HepG2 (cell line): ENCODE measurements at regions not wholly inside any gene's neighbourhood (a gene's known extent, or its start where the extent isn't known, plus 50 kb on each side); places are given as distances from the start of the nearest gene placed in this dataset.

Experiments used
- ATAC-seq: fragments of 200-7000 bp; cut with Tn5 transposase; 3 replicates; pipeline ENCODE4 v1.9.1; 2020; ENCODE audit warnings: mild to moderate bottlenecking, moderate library complexity
- BruUV-seq: library from RNA; stranded (reverse); fragments of 400-500 nt; replicated peaks from 2 replicates; lab custom pipeline; 2021; lab: Mats Ljungman, UMichigan
- CTCF ChIA-PET: fragments of 300-600 bp; formaldehyde crosslinking; extraction: SDS; loops from one replicate; lab custom pipeline; 2021; ENCODE audit warnings: low total read pairs, inconsistent platforms, low intra/inter-chr PET ratio; lab: Yijun Ruan, JAX
- POLR2A ChIA-PET: fragments of 350-600 bp; sonication (Branson Sonifier 250); formaldehyde crosslinking; loops from one replicate; lab custom pipeline; 2020; ENCODE audit warnings: antibody characterized with exemption, inconsistent platforms; lab: Yijun Ruan, JAX
- DNase-seq: peaks from one replicate; pipeline ENCODE4 v3.0.0-alpha.2; 2015; ENCODE audit warnings: low spot score
- FAIRE-seq: peaks from 3 replicates; lab custom pipeline; 2011; peaks lifted over from hg19 to GRCh38; lab: Jason Lieb, UNC
- H2AFZ ChIP-seq: one replicate; pipeline ENCODE4 v1.6.1; 2011; ENCODE audit warnings: low read length, inconsistent platforms
- H3K27ac ChIP-seq: fragments of 300-600 bp; 3 replicates; pipeline ENCODE4 v1.8.0; 2011; ENCODE audit warnings: mixed run types, mild to moderate bottlenecking, mixed read lengths, low read length, inconsistent platforms; ENCODE audit not compliant: insufficient read depth; ENCODE audit errors: extremely low read length
- H3K27me3 ChIP-seq, 2 experiments: fragments of 200-600 bp in 1 of 2; 2 replicates in 1 of 2; 3 replicates in 1 of 2; pipeline versions ENCODE4 v1.6.0 to v1.8.0; 2011; ENCODE audit warnings: low read length in 2 of 2, mild to moderate bottlenecking in 2 of 2, moderate library complexity in 2 of 2, inconsistent platforms in 1 of 2; ENCODE audit not compliant: insufficient read depth in 2 of 2, control insufficient read depth in 1 of 2
- H3K36me3 ChIP-seq, 2 experiments: fragments of 200-600 bp in 1 of 2; replicated peaks in 1 of 2; 2 replicates in 1 of 2; 3 replicates in 1 of 2; pipeline versions ENCODE4 v1.5.1 to v1.8.0; 2011; ENCODE audit warnings: low read length in 2 of 2, inconsistent platforms in 1 of 2; ENCODE audit not compliant: insufficient read depth in 2 of 2, control insufficient read depth in 1 of 2
- H3K4me1 ChIP-seq: 2 replicates; pipeline ENCODE4 v1.5.1; 2012; ENCODE audit warnings: low read length, inconsistent platforms; ENCODE audit not compliant: insufficient read depth
- H3K4me2 ChIP-seq: 2 replicates; pipeline ENCODE4 v1.6.0; 2011; ENCODE audit warnings: low read depth, low read length, inconsistent platforms
- H3K4me3 ChIP-seq, 3 experiments: fragments of 200-600 bp in 1 of 3; sonication (generic), shearing (Covaris generic) in 1 of 3; replicated peaks in 1 of 3; 2 replicates each; pipeline ENCODE4 v1.5.1; 2011 to 2016; ENCODE audit warnings: low read length in 3 of 3, inconsistent platforms in 2 of 3, low read depth in 2 of 3, mild to moderate bottlenecking in 2 of 3, control low read depth in 1 of 3, mixed read lengths in 1 of 3; ENCODE audit not compliant: insufficient read depth in 1 of 3
- H3K79me2 ChIP-seq: one replicate; pipeline ENCODE4 v1.6.1; 2011; ENCODE audit warnings: low read length, inconsistent platforms; ENCODE audit not compliant: insufficient read depth
- H3K9ac ChIP-seq: 2 replicates; pipeline ENCODE4 v1.6.0; 2011; ENCODE audit warnings: mild to moderate bottlenecking, low read depth, low read length, inconsistent platforms; ENCODE audit not compliant: insufficient read depth
- H3K9me3 ChIP-seq: 2 replicates; pipeline ENCODE4 v1.5.1; 2012; ENCODE audit warnings: mild to moderate bottlenecking, low read length
- H4K20me1 ChIP-seq: 2 replicates; pipeline ENCODE4 v1.6.0; 2011; ENCODE audit warnings: inconsistent platforms, mild to moderate bottlenecking, low read length, moderate library complexity; ENCODE audit not compliant: insufficient read depth
- GABPB1 ChIP-seq: IDR thresholded peaks from 2 replicates; pipeline ENCODE4 v1.6.1; 2016; ENCODE audit warnings: mild to moderate bottlenecking, missing genetic modification reagents, moderate library complexity, missing compliant biosample characterization
- HDAC2 ChIP-seq: sonication (generic); formaldehyde crosslinking; IDR thresholded peaks from 2 replicates; pipeline ENCODE4 v1.4.0; 2020; ENCODE audit warnings: missing genetic modification reagents
- MTF1 ChIP-seq: sonication (generic); formaldehyde crosslinking; IDR thresholded peaks from 2 replicates; pipeline ENCODE4 v1.5.0; 2020; ENCODE audit warnings: missing genetic modification reagents
- NR3C1 ChIP-seq: sonication (generic); formaldehyde crosslinking; IDR thresholded peaks from 2 replicates; pipeline ENCODE4 v1.4.0; 2020; ENCODE audit warnings: missing genetic modification reagents
- SATB2 ChIP-seq: sonication (generic); formaldehyde crosslinking; IDR thresholded peaks from 2 replicates; pipeline ENCODE4 v1.5.0; 2020; ENCODE audit warnings: missing genetic modification reagents
- ZNF354B ChIP-seq: sonication (generic); formaldehyde crosslinking; IDR thresholded peaks from 2 replicates; pipeline ENCODE4 v1.8.0; 2022; ENCODE audit warnings: mild to moderate bottlenecking, missing genetic modification reagents
- ZNF382 ChIP-seq: sonication (generic); formaldehyde crosslinking; IDR thresholded peaks from 2 replicates; pipeline ENCODE4 v1.5.0; 2020; ENCODE audit warnings: missing genetic modification reagents, mild to moderate bottlenecking, borderline replicate concordance
- ZNF564 ChIP-seq: sonication (generic); formaldehyde crosslinking; IDR thresholded peaks from 2 replicates; pipeline ENCODE4 v1.8.1; 2023; ENCODE audit warnings: mild to moderate bottlenecking, missing genetic modification reagents
- WGBS: methylation state at CpG from one replicate; pipeline ENCODE4 v1.1.6; 2017; ENCODE audit warnings: low lambda C conversion rate; 5-methylcytosine and 5-hydroxymethylcytosine counted together
- in situ Hi-C: cut with HindIII; loops from 2 replicates; pipeline ENCODE4 v1.10.0; 2017; ENCODE audit warnings: low pct_unique_long_range_greater_than_20kb; ENCODE audit not compliant: extremely low pct_ligation_motif_present
- intact Hi-C: fragments of 100-400 bp; cut with micrococcal nuclease; formaldehyde crosslinking; loops from one replicate; pipeline ENCODE4 v1.10.0; 2022; ENCODE audit not compliant: unreplicated experiment
- TF ChIP-seq, protein P1 (sequence below): sonication (generic); formaldehyde crosslinking; IDR thresholded peaks from 2 replicates; pipeline ENCODE4 v1.4.0; 2020; ENCODE audit warnings: missing genetic modification reagents, mild to moderate bottlenecking, borderline replicate concordance
- TF ChIP-seq, protein P2 (sequence below): sonication (generic); formaldehyde crosslinking; IDR thresholded peaks from 2 replicates; pipeline ENCODE4 v1.4.0; 2020; ENCODE audit warnings: mild to moderate bottlenecking, missing genetic modification reagents
- TF ChIP-seq, protein P3 (sequence below): sonication (generic); formaldehyde crosslinking; IDR thresholded peaks from 2 replicates; pipeline ENCODE4 v1.4.0; 2020; ENCODE audit warnings: mild to moderate bottlenecking, missing genetic modification reagents
- TF ChIP-seq, protein P4 (sequence below): sonication (generic); formaldehyde crosslinking; IDR thresholded peaks from 2 replicates; pipeline ENCODE4 v1.5.0; 2020; ENCODE audit warnings: missing genetic modification reagents

DNA sequence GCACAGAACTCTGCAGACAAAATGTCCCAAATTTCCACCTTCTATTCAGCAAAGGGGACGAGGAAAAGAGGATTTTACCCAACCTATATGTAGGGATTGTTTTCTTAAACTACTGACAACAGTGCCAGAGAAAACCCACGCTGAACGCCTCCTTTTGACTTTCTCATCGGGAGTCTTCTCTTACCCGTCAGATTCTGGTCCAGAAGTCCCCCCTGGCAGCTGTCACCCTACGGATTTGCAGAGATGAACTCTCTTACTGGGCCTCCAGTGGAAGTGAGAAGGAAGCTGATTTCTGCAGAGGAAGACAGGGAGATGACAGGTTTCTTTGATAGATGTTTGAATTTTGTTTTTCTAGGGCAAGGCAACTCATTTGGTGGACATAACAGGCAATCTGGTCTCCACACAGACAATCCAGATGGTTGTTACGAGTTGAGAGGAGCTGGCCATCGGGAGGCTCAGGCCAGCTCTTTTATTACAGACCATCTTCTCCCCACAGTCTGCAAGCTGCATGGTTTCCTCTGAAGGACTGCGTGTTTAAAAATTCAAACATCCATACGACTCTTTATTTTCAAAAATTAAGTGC, 804.3 kb downstream of the RNF144A start:
- FAIRE-seq (no peak), DNase-seq (no peak), ATAC-seq (no peak)
- Histone ChIP-seq H3K9me3 (no peaks in the 10 kb centered on the region), H3K4me3 (no peak overlapping the region), H3K27me3 (peaks cover 0 to 5% of the 10 kb centered on the region in 2 experiments; a peak in 1 of 5 replicates), H3K27ac (no peak overlapping the region), H2AFZ (no peak overlapping the region), H3K79me2 (no peaks in the 10 kb centered on the region), H3K9ac (no peak overlapping the region), H3K4me1 (no peaks in the 10 kb centered on the region), H3K4me2 (no peak overlapping the region), H4K20me1 (no peaks in the 10 kb centered on the region), H3K36me3 (no peaks in the 10 kb centered on the region)
- BruUV-seq: no TSS peak
- 35% methylated on average over 10 of the region's 10 CpGs for WGBS
- intact Hi-C loops (no loop called here), in situ Hi-C loops (no loop called here)
- ChIA-PET CTCF (no interaction called here), POLR2A (no interaction called here)
- TF ChIP-seq NR3C1 (CRISPR knock-in tag) (no peak), GABPB1 (no peak), ZNF564 (CRISPR knock-in tag) (no peak), SATB2 (no peak), ZNF354B (CRISPR knock-in tag) (no peak), MTF1 (CRISPR knock-in tag) (no peak), ZNF382 (no peak), HDAC2 (no peak)
- TF ChIP-seq, protein P1, sequence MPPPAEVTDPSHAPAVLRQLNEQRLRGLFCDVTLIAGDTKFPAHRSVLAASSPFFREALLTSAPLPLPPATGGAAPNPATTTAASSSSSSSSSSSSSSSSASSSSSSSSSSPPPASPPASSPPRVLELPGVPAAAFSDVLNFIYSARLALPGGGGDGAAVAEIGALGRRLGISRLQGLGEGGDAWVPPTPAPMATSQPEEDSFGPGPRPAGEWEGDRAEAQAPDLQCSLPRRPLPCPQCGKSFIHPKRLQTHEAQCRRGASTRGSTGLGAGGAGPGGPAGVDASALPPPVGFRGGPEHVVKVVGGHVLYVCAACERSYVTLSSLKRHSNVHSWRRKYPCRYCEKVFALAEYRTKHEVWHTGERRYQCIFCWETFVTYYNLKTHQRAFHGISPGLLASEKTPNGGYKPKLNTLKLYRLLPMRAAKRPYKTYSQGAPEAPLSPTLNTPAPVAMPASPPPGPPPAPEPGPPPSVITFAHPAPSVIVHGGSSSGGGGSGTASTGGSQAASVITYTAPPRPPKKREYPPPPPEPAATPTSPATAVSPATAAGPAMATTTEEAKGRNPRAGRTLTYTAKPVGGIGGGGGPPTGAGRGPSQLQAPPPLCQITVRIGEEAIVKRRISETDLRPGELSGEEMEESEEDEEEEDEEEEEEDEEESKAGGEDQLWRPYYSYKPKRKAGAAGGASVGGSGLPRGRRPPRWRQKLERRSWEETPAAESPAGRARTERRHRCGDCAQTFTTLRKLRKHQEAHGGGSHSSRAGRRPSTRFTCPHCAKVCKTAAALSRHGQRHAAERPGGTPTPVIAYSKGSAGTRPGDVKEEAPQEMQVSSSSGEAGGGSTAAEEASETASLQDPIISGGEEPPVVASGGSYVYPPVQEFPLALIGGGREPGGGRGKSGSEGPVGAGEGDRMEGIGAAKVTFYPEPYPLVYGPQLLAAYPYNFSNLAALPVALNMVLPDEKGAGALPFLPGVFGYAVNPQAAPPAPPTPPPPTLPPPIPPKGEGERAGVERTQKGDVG (CRISPR knock-in tag): no peak
- TF ChIP-seq, protein P2, sequence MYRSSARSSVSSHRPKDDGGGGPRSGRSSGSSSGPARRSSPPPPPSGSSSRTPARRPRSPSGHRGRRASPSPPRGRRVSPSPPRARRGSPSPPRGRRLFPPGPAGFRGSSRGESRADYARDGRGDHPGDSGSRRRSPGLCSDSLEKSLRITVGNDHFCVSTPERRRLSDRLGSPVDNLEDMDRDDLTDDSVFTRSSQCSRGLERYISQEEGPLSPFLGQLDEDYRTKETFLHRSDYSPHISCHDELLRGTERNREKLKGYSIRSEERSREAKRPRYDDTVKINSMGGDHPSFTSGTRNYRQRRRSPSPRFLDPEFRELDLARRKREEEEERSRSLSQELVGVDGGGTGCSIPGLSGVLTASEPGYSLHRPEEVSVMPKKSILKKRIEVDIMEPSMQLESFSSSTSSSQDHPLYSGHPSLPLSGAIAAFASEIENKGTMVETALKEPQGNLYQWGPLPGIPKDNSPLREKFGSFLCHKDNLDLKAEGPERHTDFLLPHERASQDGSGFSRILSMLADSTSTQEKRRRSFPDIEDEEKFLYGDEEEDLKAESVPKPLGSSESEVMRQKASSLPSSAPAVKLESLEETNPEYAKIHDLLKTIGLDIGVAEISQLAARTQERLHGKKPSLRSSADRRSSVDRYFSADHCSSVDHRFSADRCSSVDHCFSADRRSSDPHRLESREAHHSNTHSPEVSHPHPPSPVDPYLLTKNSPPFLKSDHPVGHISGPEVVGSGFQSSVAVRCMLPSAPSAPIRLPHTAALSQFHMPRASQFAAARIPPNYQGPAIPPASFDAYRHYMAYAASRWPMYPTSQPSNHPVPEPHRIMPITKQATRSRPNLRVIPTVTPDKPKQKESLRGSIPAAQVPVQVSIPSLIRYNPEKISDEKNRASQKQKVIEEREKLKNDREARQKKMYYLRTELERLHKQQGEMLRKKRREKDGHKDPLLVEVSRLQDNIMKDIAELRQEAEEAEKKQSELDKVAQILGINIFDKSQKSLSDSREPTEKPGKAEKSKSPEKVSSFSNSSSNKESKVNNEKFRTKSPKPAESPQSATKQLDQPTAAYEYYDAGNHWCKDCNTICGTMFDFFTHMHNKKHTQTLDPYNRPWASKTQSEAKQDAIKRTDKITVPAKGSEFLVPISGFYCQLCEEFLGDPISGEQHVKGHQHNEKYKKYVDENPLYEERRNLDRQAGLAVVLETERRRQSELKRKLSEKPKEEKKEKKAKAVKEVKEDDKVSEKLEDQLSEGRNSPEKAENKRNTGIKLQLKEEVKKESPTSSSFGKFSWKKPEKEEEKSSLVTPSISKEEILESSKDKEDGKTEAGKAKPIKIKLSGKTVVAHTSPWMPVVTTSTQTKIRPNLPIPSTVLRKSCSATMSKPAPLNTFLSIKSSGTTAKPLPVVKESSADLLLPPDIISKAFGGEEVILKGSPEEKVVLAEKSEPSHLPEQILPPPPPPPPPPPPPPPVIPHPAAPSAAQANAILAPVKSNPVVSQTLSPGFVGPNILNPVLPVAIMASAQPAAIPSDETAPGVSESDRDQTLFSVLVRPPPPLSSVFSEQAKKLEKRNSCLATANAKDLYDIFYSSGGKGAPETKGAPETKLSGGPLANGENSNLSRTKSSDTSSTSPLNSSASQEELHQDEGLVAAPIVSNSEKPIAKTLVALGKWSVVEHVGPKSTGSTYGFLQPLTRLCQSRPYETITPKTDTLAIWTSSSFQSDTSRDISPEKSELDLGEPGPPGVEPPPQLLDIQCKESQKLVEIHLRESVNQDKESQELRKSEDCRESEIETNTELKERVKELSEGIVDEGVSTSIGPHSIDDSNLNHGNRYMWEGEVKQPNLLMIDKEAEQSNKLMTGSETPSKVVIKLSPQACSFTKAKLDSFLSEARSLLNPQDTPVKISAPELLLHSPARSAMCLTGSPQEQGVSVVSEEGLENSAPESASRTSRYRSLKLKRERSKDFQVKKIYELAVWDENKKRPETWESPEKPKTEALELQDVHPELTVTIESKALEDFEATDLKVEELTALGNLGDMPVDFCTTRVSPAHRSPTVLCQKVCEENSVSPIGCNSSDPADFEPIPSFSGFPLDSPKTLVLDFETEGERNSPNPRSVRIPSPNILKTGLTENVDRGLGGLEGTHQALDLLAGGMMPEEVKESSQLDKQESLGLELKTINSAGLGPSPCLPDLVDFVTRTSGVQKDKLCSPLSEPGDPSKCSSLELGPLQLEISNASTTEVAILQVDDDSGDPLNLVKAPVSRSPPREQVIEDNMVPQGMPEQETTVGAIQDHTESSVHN: no peak
- TF ChIP-seq, protein P3, sequence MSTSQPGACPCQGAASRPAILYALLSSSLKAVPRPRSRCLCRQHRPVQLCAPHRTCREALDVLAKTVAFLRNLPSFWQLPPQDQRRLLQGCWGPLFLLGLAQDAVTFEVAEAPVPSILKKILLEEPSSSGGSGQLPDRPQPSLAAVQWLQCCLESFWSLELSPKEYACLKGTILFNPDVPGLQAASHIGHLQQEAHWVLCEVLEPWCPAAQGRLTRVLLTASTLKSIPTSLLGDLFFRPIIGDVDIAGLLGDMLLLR (CRISPR knock-in tag): no peak
- TF ChIP-seq, protein P4, sequence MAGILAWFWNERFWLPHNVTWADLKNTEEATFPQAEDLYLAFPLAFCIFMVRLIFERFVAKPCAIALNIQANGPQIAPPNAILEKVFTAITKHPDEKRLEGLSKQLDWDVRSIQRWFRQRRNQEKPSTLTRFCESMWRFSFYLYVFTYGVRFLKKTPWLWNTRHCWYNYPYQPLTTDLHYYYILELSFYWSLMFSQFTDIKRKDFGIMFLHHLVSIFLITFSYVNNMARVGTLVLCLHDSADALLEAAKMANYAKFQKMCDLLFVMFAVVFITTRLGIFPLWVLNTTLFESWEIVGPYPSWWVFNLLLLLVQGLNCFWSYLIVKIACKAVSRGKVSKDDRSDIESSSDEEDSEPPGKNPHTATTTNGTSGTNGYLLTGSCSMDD (CRISPR knock-in tag): no peak
